ENCODE measurements at regions not wholly inside any gene's neighbourhood (a gene's known extent, or its start where the extent isn't known, plus 50 kb on each side); places are given as distances from the start of the nearest gene placed in this dataset.

DNA sequence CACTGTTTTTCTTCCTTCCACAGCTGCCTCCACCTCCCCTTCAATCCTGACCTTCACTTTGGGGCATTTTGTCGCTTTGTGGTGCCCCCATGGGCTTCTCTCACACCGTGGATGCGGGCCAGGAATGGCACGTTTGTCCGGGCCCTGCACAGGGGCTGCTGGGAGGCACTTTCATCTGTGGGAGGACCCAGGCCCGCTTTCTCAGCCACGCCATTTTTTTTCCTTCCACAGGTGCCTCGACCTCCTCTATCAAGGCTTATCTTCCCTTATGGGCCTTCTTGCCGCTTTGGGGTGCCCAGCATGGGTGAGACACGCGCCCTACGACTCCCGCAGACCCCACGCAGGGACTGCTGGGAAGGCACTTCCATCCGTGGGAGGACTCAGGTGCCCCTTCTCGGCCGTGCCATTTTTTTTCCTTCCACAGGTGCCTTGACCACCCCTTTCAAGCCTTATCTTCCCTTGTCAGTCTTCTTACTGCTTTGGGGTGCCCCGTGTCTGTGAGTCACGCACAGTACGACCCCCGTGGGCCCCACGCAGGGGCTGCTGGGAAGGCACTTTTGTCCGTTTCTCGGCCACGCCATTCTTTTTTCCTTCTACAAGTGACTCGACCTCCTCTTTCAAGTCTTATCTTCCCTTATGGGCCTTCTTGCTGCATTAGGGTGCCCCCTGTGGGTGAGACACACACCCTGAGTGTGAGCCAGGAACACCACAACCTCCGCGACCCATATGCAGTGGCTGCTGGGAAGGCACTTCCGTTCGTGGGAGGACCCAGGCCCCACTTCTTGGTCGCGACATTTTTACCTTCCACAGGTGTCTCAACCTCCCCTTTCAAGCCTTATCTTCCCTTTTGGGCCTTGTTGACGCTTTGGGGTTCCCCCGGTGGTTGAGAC is 270.7 kb downstream of the ALG10 start:
- DNase-seq = peak; percentile 51

DNA sequence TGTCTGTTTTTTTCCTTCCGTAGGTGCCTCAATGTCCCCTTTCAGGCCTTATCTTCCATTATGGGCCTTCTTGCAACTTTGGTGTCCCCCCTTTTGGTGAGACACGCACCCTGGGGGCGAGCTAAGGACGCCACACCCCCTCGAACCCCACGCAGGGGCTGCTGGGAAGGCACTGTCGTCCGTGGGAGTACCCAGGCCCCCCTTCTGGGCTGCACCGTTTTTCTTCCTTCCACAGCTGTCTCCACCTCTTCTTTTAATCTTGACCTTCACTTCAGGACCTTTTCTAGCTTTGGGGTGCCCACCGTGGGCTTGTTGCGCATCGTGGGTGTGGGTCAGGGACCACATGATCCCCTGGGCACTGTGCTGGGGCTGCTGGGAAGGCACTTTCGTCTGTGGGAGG is 271.8 kb downstream of the ALG10 start:
- DNase-seq = peak; percentile 19

DNA sequence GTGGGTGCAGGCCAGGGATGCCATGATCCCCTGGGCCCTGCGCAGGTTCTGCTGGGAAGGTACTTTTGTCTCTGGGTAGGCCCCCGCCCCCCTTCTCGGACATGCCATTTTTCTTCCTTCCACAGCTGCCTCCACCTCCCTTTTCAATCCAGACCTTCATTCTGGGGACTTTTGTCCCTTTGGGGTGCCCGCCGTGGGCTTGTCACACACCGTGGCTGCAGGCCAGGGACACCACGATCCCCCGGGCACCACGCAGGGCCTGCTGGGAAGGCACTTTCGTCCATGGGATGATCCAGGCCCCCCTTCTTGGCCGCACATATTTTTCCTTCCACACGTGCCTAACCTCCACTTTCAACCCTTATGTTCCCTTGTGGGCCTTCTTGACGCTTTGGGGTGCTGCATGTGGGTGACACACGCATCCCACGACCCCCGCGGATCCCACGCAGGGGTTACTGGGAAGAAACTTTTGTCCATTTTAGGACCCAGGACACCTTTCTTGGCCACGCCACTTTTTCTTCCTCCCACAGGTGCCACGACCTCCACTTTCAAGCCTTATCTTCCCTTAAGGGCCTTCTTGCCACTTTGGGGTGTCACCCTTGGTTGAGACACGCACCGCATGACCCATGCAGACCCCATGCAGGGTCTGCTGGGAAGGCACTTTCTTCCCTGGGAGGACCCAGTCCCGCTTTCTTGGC is 272.5 kb downstream of the ALG10 start:
- DNase-seq = peak; percentile 21

DNA sequence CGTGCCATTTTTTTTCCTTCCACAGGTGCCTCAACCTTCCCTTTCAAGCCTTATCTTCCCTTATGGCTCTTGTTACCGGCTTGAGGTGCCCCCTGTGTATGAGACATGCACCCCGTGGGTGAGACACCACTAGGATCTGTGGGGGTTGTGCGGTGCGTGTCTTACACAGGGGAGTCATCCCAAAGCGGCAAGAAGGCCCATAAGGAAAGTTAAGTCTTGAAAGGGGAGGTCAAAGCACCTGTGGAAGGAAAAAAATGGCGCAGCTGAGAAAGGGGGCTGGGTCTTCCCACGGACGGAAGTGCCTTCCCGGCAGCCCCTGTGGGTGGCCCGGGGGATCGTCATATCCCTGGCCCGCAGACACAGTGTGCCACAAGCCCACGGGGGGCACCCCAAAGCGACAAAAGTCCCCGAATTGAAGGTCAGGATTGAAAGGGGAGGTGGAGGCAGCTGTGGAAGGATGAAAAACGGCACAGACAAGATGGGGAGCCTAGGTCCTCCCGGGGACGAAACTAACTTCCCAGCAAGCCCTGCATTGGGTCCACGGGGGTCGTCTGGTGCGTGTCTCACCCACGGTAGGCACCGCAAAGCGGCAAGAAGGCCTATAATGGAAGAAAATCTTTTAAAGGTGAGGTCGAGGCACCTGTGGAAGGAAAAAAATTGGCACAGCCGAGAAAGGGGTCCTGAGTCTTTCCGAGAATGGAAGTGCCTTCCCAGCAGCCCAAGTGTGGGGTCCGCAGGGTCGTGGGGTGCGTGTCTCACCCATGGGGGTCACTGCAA is 273.3 kb downstream of the ALG10 start:
- DNase-seq = peak; percentile 12

DNA sequence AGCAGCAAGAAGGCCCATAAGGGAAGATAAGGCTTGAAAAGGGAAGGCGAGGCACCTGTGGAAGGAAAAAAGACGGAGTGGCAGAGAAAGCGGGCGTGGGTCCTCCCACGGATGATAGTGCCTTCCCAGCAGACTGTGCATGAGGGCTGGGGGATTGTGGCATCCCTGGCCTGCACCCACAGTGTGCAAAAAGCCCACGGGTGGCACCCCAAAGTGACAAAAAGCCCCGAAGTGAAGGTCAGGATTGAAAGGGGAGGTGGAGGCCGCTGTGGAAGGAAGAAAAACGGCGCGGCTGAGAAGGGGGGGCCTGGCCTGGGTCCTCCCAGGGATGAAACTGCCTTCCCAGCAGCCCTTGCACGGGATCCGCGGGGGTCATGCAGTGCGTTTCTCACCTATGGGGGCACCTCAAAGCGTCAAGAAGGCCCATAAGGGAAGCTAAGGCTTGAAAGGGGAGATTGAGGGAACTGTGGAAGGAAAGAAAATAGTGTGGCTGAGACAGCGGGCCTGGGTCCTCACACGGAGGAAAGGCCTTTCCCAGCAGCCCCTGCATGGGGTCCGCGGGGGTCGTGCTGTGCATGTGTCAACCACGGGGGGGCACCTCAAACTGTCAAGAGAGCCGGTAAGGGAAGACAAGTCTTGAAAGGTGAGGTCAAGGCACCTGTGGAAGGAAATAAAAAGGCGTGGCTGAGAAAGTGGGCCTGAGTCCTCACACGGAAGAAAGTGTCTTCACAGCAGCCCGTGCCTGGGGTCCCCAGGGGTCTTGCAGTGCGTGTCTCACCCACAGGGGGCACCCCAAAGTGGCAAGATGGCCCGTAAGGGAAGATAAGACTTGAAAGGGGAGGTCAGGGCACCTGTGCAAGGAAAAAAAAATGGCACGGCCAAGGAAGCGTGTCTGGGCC is 274.1 kb downstream of the ALG10 start:
- peak; percentile 37 for DNase-seq

DNA sequence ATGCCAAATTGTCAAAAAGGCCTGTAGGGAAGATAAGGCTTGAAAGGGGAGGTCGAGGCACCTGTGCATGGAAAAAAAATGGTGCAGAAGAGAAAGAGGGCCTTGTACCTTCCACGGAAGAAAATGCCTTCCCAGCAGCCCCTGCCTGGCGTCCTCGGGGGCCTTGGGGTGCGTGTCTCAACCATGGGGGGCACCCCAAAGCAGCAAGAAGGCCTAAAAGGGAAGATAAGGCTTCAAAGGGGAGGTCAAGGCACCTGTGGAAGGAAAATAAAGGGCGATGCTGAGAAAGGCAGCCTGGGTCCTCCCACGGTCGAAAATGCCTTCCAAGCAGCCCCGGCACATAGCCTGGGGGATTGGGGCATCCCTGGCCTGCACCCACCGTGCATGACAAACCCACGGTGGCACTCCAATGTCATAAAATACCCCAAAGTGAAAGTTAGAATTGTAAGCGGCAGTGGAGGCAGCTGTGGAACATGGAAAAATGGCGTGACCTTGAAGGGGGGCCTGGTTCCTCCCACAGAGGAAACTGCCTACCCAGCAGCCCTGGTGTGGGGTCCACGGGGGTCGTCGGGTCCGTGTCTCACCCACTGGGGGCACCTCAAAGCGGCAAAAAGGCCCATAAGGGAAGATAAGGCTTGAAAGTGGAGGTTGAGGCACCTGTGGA is 275.0 kb downstream of the ALG10 start:
- peak; percentile 14 for DNase-seq

DNA sequence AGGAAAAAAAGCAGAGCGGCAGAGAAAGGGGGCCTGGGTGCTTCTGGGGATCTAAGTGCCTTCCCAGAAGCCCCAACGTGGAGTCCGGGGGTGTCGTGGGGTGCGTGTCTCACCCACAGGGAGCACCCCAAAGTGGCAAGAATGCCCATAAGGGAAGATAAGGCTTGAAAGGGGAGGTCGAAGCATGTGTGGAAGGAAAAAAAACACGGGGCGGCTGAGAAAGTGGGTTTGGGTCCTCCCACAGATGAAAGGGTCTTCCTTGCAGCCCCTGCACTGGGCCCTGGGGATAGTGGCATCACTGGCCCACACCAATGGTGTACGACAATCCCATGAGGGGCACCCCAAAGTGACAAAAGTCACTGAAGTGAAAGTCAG is 275.5 kb downstream of the ALG10 start:
- peak; percentile 25 for DNase-seq

DNA sequence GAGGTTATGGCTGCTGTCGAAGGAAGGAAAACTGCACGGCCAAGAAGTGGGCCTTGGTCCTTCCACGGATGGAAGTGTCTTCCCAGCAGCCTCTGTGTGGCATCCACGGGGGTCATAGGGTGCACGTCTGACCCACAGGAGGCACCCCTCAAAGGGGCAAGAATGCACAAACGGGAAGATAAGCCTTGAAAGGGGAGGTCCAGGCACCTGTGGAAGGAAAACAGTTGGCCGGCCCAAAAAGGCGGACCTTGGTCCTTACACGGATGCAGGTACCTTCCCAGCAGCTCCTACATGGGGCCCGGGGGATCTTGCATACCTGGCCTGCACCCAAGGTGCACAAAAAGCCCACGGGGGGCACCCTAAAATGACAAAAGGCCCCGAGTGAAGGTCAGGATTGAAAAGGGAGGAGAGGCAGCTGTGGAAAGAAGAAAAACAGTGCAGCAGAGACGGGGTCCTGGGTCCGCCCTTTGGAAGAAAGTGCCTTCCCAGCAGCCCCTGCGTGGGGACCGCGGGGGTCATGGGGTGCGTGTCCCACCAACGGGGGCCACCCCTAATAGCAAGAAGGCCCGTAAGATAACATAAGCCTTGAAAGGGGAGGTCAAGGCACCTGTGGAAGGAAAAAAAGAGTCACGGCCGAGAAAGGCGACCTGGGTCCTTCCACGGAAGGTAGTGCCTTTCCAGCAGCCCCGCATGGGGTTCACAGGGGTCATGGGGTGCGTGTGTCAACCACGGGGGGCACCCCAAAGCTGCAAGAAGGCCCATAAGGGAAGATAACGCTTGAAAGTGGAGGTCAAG is 276.1 kb downstream of the ALG10 start:
- peak; percentile 54 for DNase-seq

DNA sequence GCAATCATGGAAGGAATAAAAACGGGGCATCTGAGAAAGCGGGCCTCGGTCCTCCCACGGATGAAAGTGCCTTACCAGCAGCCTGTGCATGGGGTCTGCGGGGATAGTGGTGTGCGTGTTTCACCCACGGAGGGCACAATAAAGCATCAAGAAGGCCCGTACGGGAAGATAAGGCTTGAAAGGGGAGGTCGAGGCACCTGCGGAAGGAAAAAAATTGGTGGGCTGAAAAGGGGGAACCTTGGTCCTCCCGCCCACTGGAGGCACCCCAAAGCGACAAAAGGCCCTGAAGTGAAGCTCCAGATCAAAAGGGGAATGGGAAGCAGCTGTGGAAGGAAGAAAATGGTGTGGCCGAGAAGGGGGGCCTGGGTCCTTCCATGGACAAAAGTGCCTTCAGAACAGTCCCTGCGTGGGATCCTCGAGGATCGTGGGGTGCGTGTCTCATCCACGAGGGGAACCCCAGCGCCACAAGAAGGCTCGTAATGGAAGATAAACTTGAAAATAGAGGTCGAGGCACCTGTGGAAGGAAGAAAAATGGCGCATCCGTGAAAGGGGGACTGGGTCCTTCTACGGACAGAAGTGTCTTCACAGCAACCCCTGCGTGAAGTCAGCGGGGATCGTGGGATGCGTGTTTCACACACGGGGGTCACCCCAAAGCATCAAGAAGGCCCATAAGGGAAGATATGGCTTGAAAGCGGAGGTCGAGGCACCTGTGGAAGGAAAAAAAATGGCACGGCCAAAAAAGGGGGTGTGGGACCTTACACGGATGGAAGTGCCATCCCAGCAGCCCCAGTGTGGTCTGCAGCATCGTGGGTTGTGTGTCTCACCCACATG is 276.9 kb downstream of the ALG10 start:
- DNase-seq = peak; percentile 41

DNA sequence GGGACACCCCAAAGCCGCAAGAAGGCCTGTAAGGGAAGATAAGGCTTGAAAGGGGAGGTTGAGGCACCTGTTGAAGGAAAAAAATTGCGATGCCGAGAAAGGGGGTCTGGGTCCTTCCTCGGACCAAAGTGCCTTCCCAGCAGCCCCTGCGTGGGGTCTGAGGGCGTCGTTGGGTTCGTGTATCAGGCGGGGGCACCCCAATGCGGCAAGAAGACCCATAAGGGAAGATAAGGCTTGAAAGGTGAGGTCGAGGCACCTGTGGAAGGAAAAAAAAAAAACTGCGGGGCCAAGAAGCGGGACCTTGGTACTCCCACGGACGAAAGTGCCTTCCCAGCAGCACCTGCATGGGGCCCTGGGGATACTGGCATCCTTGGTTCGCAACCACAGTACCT is 277.5 kb downstream of the ALG10 start:
- no peak for DNase-seq

DNA sequence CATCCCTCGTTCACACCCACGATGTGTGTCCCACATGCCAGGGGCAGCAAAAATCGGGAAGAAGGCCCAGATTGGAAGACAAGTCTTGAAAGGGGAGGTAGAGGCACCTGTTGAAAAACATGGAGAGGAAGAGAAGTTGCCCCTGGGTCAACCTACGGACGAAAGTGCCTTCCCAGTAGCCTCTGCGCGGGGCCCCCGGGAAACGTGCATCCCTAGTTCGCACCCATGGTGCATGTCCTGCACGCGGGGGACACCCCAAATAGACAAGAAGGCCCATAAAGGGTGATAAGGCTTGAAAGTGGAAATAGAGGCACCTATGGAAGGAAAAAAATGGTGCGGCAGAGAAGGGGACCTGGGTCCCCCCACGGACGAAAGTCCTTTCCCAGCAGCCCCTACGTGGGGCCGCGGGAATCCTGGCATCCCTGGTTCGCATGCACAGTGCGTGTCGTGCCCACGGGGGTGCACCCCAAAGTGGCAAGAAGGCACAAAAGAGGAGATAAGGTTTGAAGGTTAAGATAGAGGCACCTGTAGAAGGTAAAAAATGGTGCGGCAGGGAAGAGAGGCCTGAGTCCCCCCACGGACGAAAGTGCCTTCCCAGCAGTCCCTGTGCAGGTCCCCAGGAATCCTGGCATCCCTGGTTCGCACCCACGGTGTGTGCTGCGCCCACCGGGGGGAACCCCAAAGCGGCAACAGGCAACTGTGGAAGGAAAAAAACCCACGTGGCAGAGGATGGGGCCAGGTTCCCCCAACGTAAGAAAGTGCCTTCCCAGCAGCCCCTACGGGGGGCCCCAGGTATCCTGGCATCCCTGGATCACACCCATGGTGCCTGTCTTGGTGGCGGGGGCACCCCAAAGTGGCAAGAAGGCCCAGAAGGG is 278.3 kb downstream of the ALG10 start:
- peak; percentile 28 for DNase-seq

DNA sequence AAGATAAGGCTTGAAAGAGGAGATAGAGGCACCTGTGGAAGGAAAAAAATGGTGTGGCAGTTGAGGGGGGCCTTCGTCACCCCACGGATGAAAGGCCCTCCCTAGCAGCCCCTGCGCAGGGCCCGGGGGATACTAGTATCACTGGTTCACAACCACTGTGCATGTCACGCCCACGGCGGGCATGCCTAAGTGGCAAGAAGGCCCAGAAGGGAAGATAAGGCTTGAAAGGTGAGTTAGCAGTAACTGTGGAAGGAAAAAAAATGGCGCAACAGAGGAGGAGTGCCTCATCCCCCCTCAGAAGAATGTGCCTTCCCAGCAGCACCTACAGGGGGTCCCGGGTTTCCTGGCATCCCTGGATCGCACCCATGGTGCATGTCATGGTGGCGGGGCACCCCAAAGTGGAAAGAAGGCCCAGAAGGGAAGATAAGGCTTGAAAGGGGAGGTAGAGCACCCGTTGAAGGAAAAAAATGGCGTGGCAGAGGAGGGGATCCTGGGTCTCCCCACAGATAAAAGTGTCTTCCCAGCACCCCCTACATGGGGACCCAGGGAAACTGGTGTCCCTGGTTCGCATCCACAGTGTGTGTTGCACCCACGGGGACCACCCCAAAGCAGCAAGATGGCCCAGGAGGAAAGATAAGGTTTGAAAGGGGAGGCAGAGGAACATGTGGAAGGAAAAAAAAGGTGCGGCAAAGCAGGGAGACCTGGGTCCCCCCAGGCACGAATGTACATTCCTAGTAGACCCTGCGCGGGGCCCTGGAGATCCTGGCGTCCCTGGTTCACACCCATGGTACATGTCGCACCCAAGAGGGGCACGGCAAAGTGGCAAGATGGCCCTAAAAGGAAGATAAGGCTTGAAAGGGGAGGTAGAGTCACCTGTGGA is 279.2 kb downstream of the ALG10 start:
- DNase-seq = peak; percentile 37

DNA sequence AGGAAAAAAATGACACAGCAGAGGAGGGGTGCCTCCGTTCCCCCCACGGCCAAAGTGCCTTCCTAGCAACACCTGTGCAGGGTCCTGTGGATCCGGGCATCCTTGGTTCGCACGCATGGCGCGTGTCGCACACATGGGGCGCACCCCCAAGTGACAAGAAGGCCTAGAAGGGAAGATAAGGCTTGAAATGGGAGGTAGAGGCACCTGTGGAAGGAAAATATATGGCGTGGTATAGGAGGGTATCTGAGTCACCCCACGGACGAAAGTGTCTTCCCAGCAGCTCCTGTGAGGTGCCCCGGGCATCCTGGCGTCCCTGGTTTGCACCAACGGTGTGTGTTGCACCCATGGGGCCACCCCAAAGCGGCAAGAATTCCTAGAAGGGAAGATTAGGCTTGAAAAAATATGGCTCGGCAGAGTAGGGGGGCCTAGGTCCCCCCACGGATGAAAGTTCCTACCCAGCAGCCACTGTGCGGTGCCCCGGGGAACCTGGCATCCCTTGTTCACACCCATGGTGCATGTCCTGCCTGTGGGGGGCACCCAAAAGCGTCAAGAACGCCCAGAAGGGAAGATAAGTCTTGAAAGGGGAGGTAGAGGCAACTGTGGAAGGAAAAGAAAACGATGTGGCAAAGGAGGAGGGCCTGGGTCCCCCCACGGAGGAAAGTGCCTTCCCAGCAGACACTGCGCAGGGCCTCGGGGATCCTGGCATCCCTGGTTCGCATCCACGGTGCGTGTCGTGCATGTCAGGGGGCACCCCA is 280.0 kb downstream of the ALG10 start:
- DNase-seq = peak; percentile 24

DNA sequence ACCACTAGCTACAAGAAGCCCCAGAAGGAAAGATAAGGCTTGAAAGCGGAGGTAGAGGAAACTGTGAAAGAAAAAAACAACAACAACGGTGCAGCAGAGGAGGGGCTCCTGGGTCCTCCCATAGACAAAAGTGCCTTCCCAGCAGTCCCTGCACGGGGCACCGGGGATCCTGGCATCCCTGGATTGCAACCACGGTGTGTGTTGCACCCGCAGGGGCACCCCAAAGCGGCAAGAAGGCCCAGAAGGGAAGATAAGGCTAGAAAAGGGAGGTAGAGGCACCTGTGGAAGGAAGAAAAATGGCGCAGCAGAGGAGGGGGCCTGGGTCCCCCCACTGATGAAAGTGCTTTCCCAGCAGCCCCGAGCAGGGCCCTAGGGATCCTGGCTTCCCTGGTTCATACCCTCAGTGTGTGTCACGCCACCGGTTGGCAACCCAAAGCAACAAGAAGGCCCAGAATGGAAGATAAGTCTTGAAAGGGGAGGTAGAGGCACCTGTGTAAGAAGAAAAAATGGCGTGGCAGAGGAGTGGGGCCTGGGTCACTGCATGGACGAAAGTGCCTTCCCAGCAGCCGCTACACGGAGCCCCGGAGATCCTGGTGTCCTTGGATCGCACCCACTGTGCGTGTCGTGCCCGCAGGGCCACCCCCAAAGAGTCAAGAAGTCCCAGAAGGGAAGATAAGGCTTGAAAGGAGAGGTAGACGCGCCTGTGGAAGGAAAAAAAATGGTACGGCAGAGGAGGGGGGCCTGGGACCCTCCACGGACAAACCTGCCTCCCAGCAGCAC is 281.0 kb downstream of the ALG10 start:
- no peak for DNase-seq

DNA sequence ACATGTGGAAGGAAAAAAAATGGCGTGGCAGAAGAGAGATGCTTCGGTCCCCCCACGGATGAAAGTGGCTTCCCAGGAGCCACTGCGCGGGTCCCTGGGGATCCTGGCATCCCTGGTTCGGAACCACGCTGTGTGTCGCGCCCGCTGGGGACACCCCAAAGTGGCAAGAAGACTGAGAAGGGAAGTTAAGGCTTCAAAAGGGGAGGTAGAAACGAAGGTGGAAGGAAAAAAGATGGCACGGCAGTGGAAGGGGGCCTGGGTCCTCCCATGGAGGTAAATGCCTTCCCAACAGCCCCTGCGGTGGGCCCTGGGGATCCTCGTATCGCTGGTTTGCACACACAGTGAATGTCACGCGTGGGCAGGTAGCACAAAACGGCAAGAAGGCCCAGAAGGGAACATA is 281.7 kb downstream of the ALG10 start:
- no peak for DNase-seq

DNA sequence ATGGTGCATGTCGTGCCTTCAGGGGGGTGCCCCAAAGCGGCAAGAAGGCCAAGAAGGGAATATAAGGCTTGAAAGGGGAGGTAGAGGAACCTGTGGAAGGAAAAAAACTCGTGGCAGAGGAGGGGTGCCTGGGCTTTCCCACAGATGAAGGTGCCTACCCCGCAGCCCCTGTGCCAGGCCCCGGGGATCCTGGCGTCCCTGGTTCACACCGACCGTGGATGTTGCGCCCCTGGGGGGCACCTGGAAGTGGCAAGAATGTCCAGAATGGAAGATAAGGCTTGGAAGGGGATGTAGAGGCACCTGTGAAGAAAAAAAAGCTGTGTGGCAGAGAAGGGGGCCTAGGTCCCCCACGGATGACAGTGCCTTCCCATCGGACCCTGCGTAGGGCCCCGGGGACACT is 282.2 kb downstream of the ALG10 start:
- DNase-seq = no peak

All from activated effector memory CD4-positive, alpha-beta T cell treated with anti-CD3 and anti-CD28 coated beads, Interleukin-2, amount 50 U/mL, for 16 hours (primary cell).